ENCODE measurements at regions not wholly inside any gene's neighbourhood (a gene's known extent, or its start where the extent isn't known, plus 50 kb on each side); places are given as distances from the start of the nearest gene placed in this dataset.

DNA sequence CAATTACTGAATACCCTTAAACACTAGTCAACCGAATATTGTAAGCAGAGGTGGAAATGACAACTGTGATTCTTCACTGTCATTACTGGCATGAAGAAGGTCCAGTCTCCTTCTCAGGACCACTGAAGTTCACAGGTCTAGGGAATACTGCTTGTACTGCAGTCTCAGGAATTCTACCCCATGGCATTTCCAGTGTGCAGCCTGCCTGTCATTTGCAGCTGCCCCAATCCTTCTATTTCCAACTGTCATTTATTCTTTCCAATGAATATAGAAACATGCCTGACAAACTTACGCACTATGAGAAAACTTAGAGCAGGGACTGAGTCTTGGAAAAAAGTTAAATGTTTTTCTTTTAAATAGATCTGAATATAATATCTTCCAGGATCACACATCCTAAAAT lies 308.0 kb upstream of the THBS1 start:
- TF ChIP-seq CEBPB (IDR thresholded peaks at IDR 0.05; ENCODE audit: low read depth, low read length) = no peak
- TF ChIP-seq EP300 (IDR thresholded peaks at IDR 0.05; ENCODE audit: borderline replicate concordance in 1 of 2, low read depth in 2 of 2, low read length in 2 of 2) = no peak
- TF ChIP-seq, protein P1, sequence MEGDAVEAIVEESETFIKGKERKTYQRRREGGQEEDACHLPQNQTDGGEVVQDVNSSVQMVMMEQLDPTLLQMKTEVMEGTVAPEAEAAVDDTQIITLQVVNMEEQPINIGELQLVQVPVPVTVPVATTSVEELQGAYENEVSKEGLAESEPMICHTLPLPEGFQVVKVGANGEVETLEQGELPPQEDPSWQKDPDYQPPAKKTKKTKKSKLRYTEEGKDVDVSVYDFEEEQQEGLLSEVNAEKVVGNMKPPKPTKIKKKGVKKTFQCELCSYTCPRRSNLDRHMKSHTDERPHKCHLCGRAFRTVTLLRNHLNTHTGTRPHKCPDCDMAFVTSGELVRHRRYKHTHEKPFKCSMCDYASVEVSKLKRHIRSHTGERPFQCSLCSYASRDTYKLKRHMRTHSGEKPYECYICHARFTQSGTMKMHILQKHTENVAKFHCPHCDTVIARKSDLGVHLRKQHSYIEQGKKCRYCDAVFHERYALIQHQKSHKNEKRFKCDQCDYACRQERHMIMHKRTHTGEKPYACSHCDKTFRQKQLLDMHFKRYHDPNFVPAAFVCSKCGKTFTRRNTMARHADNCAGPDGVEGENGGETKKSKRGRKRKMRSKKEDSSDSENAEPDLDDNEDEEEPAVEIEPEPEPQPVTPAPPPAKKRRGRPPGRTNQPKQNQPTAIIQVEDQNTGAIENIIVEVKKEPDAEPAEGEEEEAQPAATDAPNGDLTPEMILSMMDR (IDR thresholded peaks at IDR 0.05; ENCODE audit: control extremely low read depth in 1 of 3, insufficient read depth in 1 of 3, low read depth in 1 of 3, low read length in 3 of 3) = no peak
- no peak for TF ChIP-seq SP1 (IDR thresholded peaks at IDR 0.05; ENCODE audit: low read depth, low read length)
- no peak for TF ChIP-seq EZH2 (IDR thresholded peaks at IDR 0.05; ENCODE audit: low read depth, low read length, severe bottlenecking)
- no peak for TF ChIP-seq GTF2F1 (IDR thresholded peaks at IDR 0.05; ENCODE audit: borderline replicate concordance, low read depth, low read length)
- TF ChIP-seq EGR1 (IDR thresholded peaks at IDR 0.05; ENCODE audit: borderline replicate concordance, low read depth, low read length) = no peak
- TF ChIP-seq POLR2A (IDR thresholded peaks at IDR 0.05; ENCODE audit: control extremely low read depth in 1 of 2, low read depth in 2 of 2, low read length in 2 of 2) = no peak
- TF ChIP-seq TCF12 (IDR thresholded peaks at IDR 0.05; ENCODE audit: low read depth, low read length) = no peak
- no peak for TF ChIP-seq KDM1A (IDR thresholded peaks at IDR 0.05; ENCODE audit: borderline replicate concordance, low read length)
- no peak for TF ChIP-seq POLR2AphosphoS5 (IDR thresholded peaks at IDR 0.05; ENCODE audit: low read depth, low read length)
